Heart right ventricle (tissue), 16 donors: ENCODE measurements at regions not wholly inside any gene's neighbourhood (a gene's known extent, or its start where the extent isn't known, plus 50 kb on each side); places are given as distances from the start of the nearest gene placed in this dataset.
A peak's percentile ranks its signal among the peaks of the same experiment; 100 is the strongest.

Experiments used
- ATAC-seq, 8 donors: fragments of 200-7000 bp; cut with Tn5 transposase; one replicate each; pipeline ENCODE4 v1.9.1; 2020; ENCODE audit warnings: mild to moderate bottlenecking in 8 of 8, moderate library complexity in 8 of 8, moderate number of reproducible peaks in 1 of 8
- DNase-seq, 2 donors: peaks; one replicate each; pipeline ENCODE4 v3.0.0-alpha.2; 2020
- H3K27ac ChIP-seq, 10 donors: fragments of 200-600 bp; sonication (generic) in 2 of 10; one replicate each; pipeline versions ENCODE4 v1.5.0 to v1.8.0; 2020 to 2022; ENCODE audit warnings: mild to moderate bottlenecking in 3 of 10
- H3K27me3 ChIP-seq, 7 donors: fragments of 200-600 bp; one replicate each; pipeline ENCODE4 v1.8.0; 2021 to 2022; ENCODE audit warnings: mild to moderate bottlenecking in 2 of 7
- H3K36me3 ChIP-seq, 9 donors: fragments of 200-600 bp; sonication (generic) in 1 of 9; one replicate each; pipeline versions ENCODE4 v1.5.0 to v1.8.0; 2020 to 2022; ENCODE audit warnings: mild to moderate bottlenecking in 2 of 9
- H3K4me1 ChIP-seq, 9 donors: fragments of 200-600 bp; sonication (generic) in 1 of 9; one replicate each; pipeline versions ENCODE4 v1.5.0 to v1.8.0; 2020 to 2022; ENCODE audit warnings: mild to moderate bottlenecking in 4 of 9
- H3K4me3 ChIP-seq, 10 donors: fragments of 200-600 bp; sonication (generic) in 2 of 10; one replicate each; pipeline versions ENCODE4 v1.5.0 to v1.8.0; 2020 to 2022; ENCODE audit warnings: mild to moderate bottlenecking in 7 of 10, moderate library complexity in 2 of 10
- H3K9me3 ChIP-seq, 11 donors: fragments of 200-600 bp in 10 of 11; sonication (generic) in 2 of 11; one replicate each; pipeline versions ENCODE4 v1.5.0 to v1.8.0; 2013 to 2022; ENCODE audit warnings: mild to moderate bottlenecking in 2 of 11, control low read depth in 1 of 11, moderate library complexity in 1 of 11
- CTCF ChIP-seq, 9 donors: fragments of 200-600 bp; sonication (generic) in 2 of 9; IDR thresholded peaks; one replicate each; pipeline versions ENCODE4 v1.5.0 to v1.8.0; 2021 to 2022; ENCODE audit warnings: antibody characterized with exemption in 9 of 9, mild to moderate bottlenecking in 5 of 9, moderate library complexity in 1 of 9
- WGBS, 2 donors: extraction: QIAGEN DNeasy Blood & Tissue Kit; methylation state at CpG; one replicate each; pipeline ENCODE4 v1.1.7; 2013; ENCODE audit warnings: inconsistent platforms in 1 of 2; 5-methylcytosine and 5-hydroxymethylcytosine counted together
- intact Hi-C, 10 donors: fragments of 100-400 bp; cut with DNase I; formaldehyde crosslinking; loops; one replicate each; pipeline versions ENCODE4 v1.11.1 to v1.14.2; 2022
- donor health status: Arrhythmogenic right ventricular cardiomyopathy.
- donor health status: ischemic (EF 13 %, LVEDD 7.1; RV severe dilation, severe dysfunction).
- donor health status: healthy with polysubstance abuse.
- donor health status: DM: no; HTN: yes; CAD: no.
- donor health status: DM: no; HTN: no; CAD: no.
- donor health status: ischemic (EF 25% LVEDD 6.9; RV normal size, moderate dysfunction).
- donor health status: ischemic (EF 25% LVEDD 5.7; RV mildly dilated, moderate dysfunction).
- donor health status: healthy.
- donor health status: DM: yes; HTN: yes; CAD: no.
- donor health status: Ischemic cardiomyopathy.
- donor health status: ischemic (EF 35%, LVEDD 5.7; RV mildly dilated, moderate dysfunction).
- donor health status: nonischemic (EF 11% LVEDD 7.7; RV severe dilation, severe dysfunction).
- donor health status: DM: yes; HTN: yes; CAD: no.
- donor health status: PGD.
- donor health status: ischemic (EF 29% LVEDD 5.4; RV normal size, mild dysfunction).
- donor health status: nonischemic (EF 23%, LVEDD 6.1; RV moderate dilation, normal function).

- intact Hi-C loops, result no loop called here
- H3K4me1 ChIP-seq, result peaks cover 0 to 11% (median 0%) of the 10 kb centered on the region in 9 donors
- H3K36me3 ChIP-seq, result no peaks in the 10 kb centered on the region
- no peaks in the 10 kb centered on the region for H3K9me3 ChIP-seq
- H3K27me3 ChIP-seq, result no peaks in the 10 kb centered on the region
- TF ChIP-seq CTCF (IDR thresholded peaks at IDR 0.05), result no peak
- no peak for DNase-seq
- 69 to 82% methylated on average over 2 of the region's 2 CpGs for WGBS, 2 donors
- H3K27ac ChIP-seq, result peak overlapping the region in 1 of 10 donors; percentile 84
- H3K4me3 ChIP-seq, result no peak overlapping the region
- no peak for ATAC-seq
Observed at GRCh38 chr2:181125359-181125758, 145.0 kb downstream of the UBE2E3 start.

- ATAC-seq (no peak), DNase-seq (no peak)
- Histone ChIP-seq H3K4me1 (peaks cover 0 to 11% (median 0%) of the 10 kb centered on the region in 9 donors), H3K9me3 (no peaks in the 10 kb centered on the region), H3K27ac (peak overlapping the region in 1 of 10 donors; percentile 84), H3K4me3 (no peak overlapping the region), H3K36me3 (no peaks in the 10 kb centered on the region), H3K27me3 (no peaks in the 10 kb centered on the region)
- intact Hi-C loops, result no loop called here
- TF ChIP-seq CTCF (IDR thresholded peaks at IDR 0.05), result no peak
- 92 to 95% methylated on average over 5 of the region's 5 CpGs for WGBS, 2 donors
Observed at GRCh38 chr2:181126311-181126868, 146.0 kb downstream of the UBE2E3 start.

- Histone ChIP-seq H3K27ac (peak overlapping the region in 1 of 10 donors; percentile 84), H3K27me3 (no peaks in the 10 kb centered on the region), H3K4me3 (no peak overlapping the region), H3K36me3 (no peaks in the 10 kb centered on the region), H3K9me3 (no peaks in the 10 kb centered on the region), H3K4me1 (peaks cover 0 to 11% (median 0%) of the 10 kb centered on the region in 9 donors)
- intact Hi-C loops, result no loop called here
- no peak for ATAC-seq
- TF ChIP-seq CTCF (IDR thresholded peaks at IDR 0.05), result no peak
- DNase-seq, result no peak
Observed at GRCh38 chr2:181128199-181128598, 147.8 kb downstream of the UBE2E3 start.

- Histone ChIP-seq H3K9me3 (peaks cover 0 to 2% (median 0%) of the 10 kb centered on the region in 11 donors), H3K27ac (peak overlapping the region in 1 of 10 donors; percentile 43), H3K4me3 (no peak overlapping the region), H3K4me1 (peaks cover 0 to 2% (median 0%) of the 10 kb centered on the region in 9 donors), H3K27me3 (no peaks in the 10 kb centered on the region), H3K36me3 (no peaks in the 10 kb centered on the region)
- intact Hi-C loops, result no loop called here
- DNase-seq, result no peak
- 89 to 93% methylated on average over 4 of the region's 4 CpGs for WGBS, 2 donors
- ATAC-seq, result no peak
- TF ChIP-seq CTCF (IDR thresholded peaks at IDR 0.05), result no peak
Observed at GRCh38 chr2:181129364-181130056, 149.1 kb downstream of the UBE2E3 start.
